ENCODE measurements at regions not wholly inside any gene's neighbourhood (a gene's known extent, or its start where the extent isn't known, plus 50 kb on each side); places are given as distances from the start of the nearest gene placed in this dataset.
"Not testable (repeated sequence)": the region's sequence is repeated elsewhere in the genome, so short reads cannot be mapped to it uniquely, and the experiment has no call there.

GRCh38 chr12:85580562-85581168, 255.5 kb downstream of the RASSF9 start:
- DNase-seq: no peak

GRCh38 chr12:85587158-85587557, 249.1 kb downstream of the RASSF9 start:
- DNase-seq: no peak

- DNase-seq: no peak
Observed at GRCh38 chr12:85588221-85588620, 248.0 kb downstream of the RASSF9 start.

GRCh38 chr12:85600841-85601240, 235.4 kb downstream of the RASSF9 start:
- DNase-seq: no peak

- DNase-seq: no peak
Observed at GRCh38 chr12:85603556-85603955, 232.7 kb downstream of the RASSF9 start.

- DNase-seq: no peak
Observed at GRCh38 chr12:85606455-85606854, 229.8 kb downstream of the RASSF9 start.

- DNase-seq: no peak
Observed at GRCh38 chr12:85609778-85610177, 226.4 kb downstream of the RASSF9 start.

GRCh38 chr12:85610194-85610593, 226.0 kb downstream of the RASSF9 start:
- DNase-seq: no peak

GRCh38 chr12:85616201-85616600, 220.0 kb downstream of the RASSF9 start:
- DNase-seq: no peak

GRCh38 chr12:85617307-85618091, 218.7 kb downstream of the RASSF9 start:
- no peak for DNase-seq

- no peak for DNase-seq
Observed at GRCh38 chr12:85621041-85621440, 215.2 kb downstream of the RASSF9 start.

- no peak for DNase-seq
Observed at GRCh38 chr12:85623763-85624162, 212.4 kb downstream of the RASSF9 start.

- DNase-seq: no peak
Observed at GRCh38 chr12:85625467-85625866, 210.7 kb downstream of the RASSF9 start.

- DNase-seq: no peak
Observed at GRCh38 chr12:85626001-85626783, 210.0 kb downstream of the RASSF9 start.

- no peak for DNase-seq
Observed at GRCh38 chr12:85626784-85627171, 209.4 kb downstream of the RASSF9 start.

GRCh38 chr12:85627584-85627983, 208.6 kb downstream of the RASSF9 start:
- DNase-seq: no peak

- not testable (repeated sequence) for DNase-seq
Observed at GRCh38 chr12:85628562-85628961, 207.6 kb downstream of the RASSF9 start.

- no peak for DNase-seq
Observed at GRCh38 chr12:85630851-85631250, 205.4 kb downstream of the RASSF9 start.

- DNase-seq: no peak
Observed at GRCh38 chr12:85632390-85632789, 203.8 kb downstream of the RASSF9 start.

GRCh38 chr12:85633491-85633890, 202.7 kb downstream of the RASSF9 start:
- DNase-seq: no peak

- DNase-seq: no peak
Observed at GRCh38 chr12:85639834-85640233, 196.4 kb downstream of the RASSF9 start.

GRCh38 chr12:85641796-85642195, 194.4 kb downstream of the RASSF9 start:
- DNase-seq: no peak

GRCh38 chr12:85642288-85642687, 193.9 kb downstream of the RASSF9 start:
- no peak for DNase-seq

- no peak for DNase-seq
Observed at GRCh38 chr12:85642808-85643207, 193.4 kb downstream of the RASSF9 start.
